Stimulated activated CD4-positive, alpha-beta T cell treated with anti-CD3 and anti-CD28 coated beads, Interleukin-2, amount 100 ng/mL, for 48 hours (primary cell): ENCODE measurements at regions not wholly inside any gene's neighbourhood (a gene's known extent, or its start where the extent isn't known, plus 50 kb on each side); places are given as distances from the start of the nearest gene placed in this dataset.

ENCODE experiments used
- DNase-seq, 2 donors: peaks; one replicate each; pipeline ENCODE4 v3.0.0-alpha.2; 2020

- DNase-seq, result no peak
Measured at GRCh38 chr2:239459606-239460005, 58.8 kb upstream of the HDAC4 start.

GRCh38 chr2:239459056-239459455 lies 58.2 kb upstream of the HDAC4 start:
- no peak for DNase-seq

- DNase-seq, result no peak
Measured at GRCh38 chr2:239457586-239458445, 57.0 kb upstream of the HDAC4 start.

GRCh38 chr2:239456940-239457339 lies 56.1 kb upstream of the HDAC4 start:
- DNase-seq, result no peak

- no peak for DNase-seq
Measured at GRCh38 chr2:239455436-239456203, 54.8 kb upstream of the HDAC4 start.

GRCh38 chr2:239454507-239454906 lies 53.7 kb upstream of the HDAC4 start:
- no peak for DNase-seq
